K562 (cell line): ENCODE measurements at regions not wholly inside any gene's neighbourhood (a gene's known extent, or its start where the extent isn't known, plus 50 kb on each side); places are given as distances from the start of the nearest gene placed in this dataset.

Experiments
- ATAC-seq: fragments of 200-7000 bp; cut with Tn5 transposase; 3 replicates; pipeline ENCODE4 v1.9.1; 2020; ENCODE audit warnings: moderate library complexity
- BruUV-seq: library from RNA; stranded (reverse); fragments of 400-500 nt; replicated peaks from 2 replicates; lab custom pipeline; 2021; lab: Mats Ljungman, UMichigan
- CTCF ChIA-PET: fragments of 300-600 bp; formaldehyde crosslinking; extraction: SDS; loops from one replicate; lab custom pipeline; 2021; ENCODE audit warnings: low intra/inter-chr PET ratio; lab: Yijun Ruan, JAX
- POLR2A ChIA-PET: fragments of 300-600, 350-650 bp; sonication (Branson Sonifier 250); formaldehyde crosslinking; extraction: SDS; loops from one replicate; lab custom pipeline; 2021; ENCODE audit warnings: antibody characterized with exemption, inconsistent platforms; lab: Yijun Ruan, JAX
- DNase-seq, 4 experiments: peaks; one replicate each; pipeline versions ENCODE4 v3.0.0 to v3.0.0-alpha.2; 2011 to 2018; ENCODE audit warnings: low spot score in 3 of 4, mixed read lengths in 3 of 4; ENCODE audit errors: extremely low read depth in 1 of 4
- FAIRE-seq: peaks from 2 replicates; lab custom pipeline; 2011; peaks lifted over from hg19 to GRCh38; lab: Jason Lieb, UNC
- H2AFZ ChIP-seq: 2 replicates; pipeline ENCODE4 v1.6.0; 2011; ENCODE audit warnings: low read depth, low read length, control low read depth, inconsistent platforms
- H3K27ac ChIP-seq: fragments of 200-600 bp; 3 replicates; pipeline ENCODE4 v1.8.0; 2011; ENCODE audit warnings: low read depth, mild to moderate bottlenecking, control low read depth, inconsistent platforms, low read length, moderate library complexity, mixed read lengths; ENCODE audit errors: extremely low read depth
- H3K27me3 ChIP-seq, 2 experiments: fragments of 300-600 bp in 1 of 2; 2 replicates in 1 of 2; 3 replicates in 1 of 2; pipeline versions ENCODE4 v1.6.0 to v1.8.0; 2011; ENCODE audit warnings: inconsistent platforms in 2 of 2, low read length in 2 of 2, mild to moderate bottlenecking in 1 of 2, mixed read lengths in 1 of 2, moderate library complexity in 1 of 2; ENCODE audit not compliant: control insufficient read depth in 2 of 2, insufficient read depth in 2 of 2
- H3K36me3 ChIP-seq: fragments of 300-600 bp; 3 replicates; pipeline ENCODE4 v1.8.0; 2011; ENCODE audit warnings: mild to moderate bottlenecking, low read length, inconsistent platforms; ENCODE audit not compliant: control insufficient read depth, insufficient read depth
- H3K4me1 ChIP-seq, 2 experiments: fragments of 200-600 bp in 1 of 2; replicated peaks in 1 of 2; 2 replicates in 1 of 2; 3 replicates in 1 of 2; pipeline versions ENCODE4 v1.5.1 to v1.8.0; 2011; ENCODE audit warnings: inconsistent platforms in 2 of 2, low read length in 2 of 2, mild to moderate bottlenecking in 1 of 2, mixed read lengths in 1 of 2, moderate library complexity in 1 of 2; ENCODE audit not compliant: control insufficient read depth in 2 of 2, insufficient read depth in 2 of 2
- H3K4me2 ChIP-seq: 2 replicates; pipeline ENCODE4 v1.6.1; 2011; ENCODE audit warnings: low read length, control low read depth, inconsistent platforms, mixed read lengths; ENCODE audit not compliant: insufficient read depth
- H3K4me3 ChIP-seq: fragments of 200-600 bp; sonication (generic), shearing (Covaris generic); 2 replicates; pipeline ENCODE4 v1.5.1; 2016; ENCODE audit warnings: control low read depth, inconsistent platforms
- H3K79me2 ChIP-seq: fragments of 200-600 bp; 3 replicates; pipeline ENCODE4 v1.8.0; 2011; ENCODE audit warnings: low read length, inconsistent platforms; ENCODE audit not compliant: control insufficient read depth, insufficient read depth
- H3K9ac ChIP-seq, 2 experiments: 2 replicates each; pipeline versions ENCODE4 v1.6.0 to v1.6.1; 2011; ENCODE audit warnings: low read depth in 2 of 2, low read length in 2 of 2, control low read depth in 1 of 2, inconsistent platforms in 1 of 2, mild to moderate bottlenecking in 1 of 2, mixed read lengths in 1 of 2; ENCODE audit not compliant: insufficient read depth in 1 of 2
- H3K9me1 ChIP-seq: one replicate; pipeline ENCODE4 v1.6.0; 2011; ENCODE audit warnings: inconsistent platforms, mild to moderate bottlenecking, low read length, moderate library complexity; ENCODE audit not compliant: control insufficient read depth, insufficient read depth
- H3K9me3 ChIP-seq: replicated peaks from 2 replicates; pipeline ENCODE4 v1.5.1; 2011; ENCODE audit warnings: low read depth, low read length, inconsistent platforms; ENCODE audit not compliant: control insufficient read depth, insufficient read depth
- H4K20me1 ChIP-seq: replicated peaks from 2 replicates; pipeline ENCODE4 v1.6.1; 2011; ENCODE audit warnings: low read length, inconsistent platforms, mixed read lengths; ENCODE audit not compliant: control insufficient read depth, insufficient read depth
- CBFA2T2 ChIP-seq: fragments of 450-650 bp; conservative IDR thresholded peaks from 2 replicates; pipeline ENCODE4 v1.6.1; 2017; ENCODE audit warnings: mild to moderate bottlenecking
- CBX5 ChIP-seq: IDR thresholded peaks from 2 replicates; pipeline ENCODE4 v1.6.1; 2014; ENCODE audit warnings: low read depth, borderline replicate concordance
- CHCHD3 ChIP-seq: fragments of 250-450 bp; sonication (Bioruptor Pico); IDR thresholded peaks from 2 replicates; pipeline ENCODE4 v2.1.2; 2022; ENCODE audit warnings: mild to moderate bottlenecking
- MYBL2 ChIP-seq, 2 experiments: fragments of 450-650 bp in 1 of 2; sonication (generic) in 1 of 2; formaldehyde crosslinking in 1 of 2; IDR thresholded peaks; 2 replicates each; pipeline versions ENCODE4 v1.6.1 to v1.8.1; 2017 to 2022; ENCODE audit warnings: borderline replicate concordance in 1 of 2, inconsistent platforms in 1 of 2, low read depth in 1 of 2, mild to moderate bottlenecking in 1 of 2, missing genetic modification reagents in 1 of 2, moderate library complexity in 1 of 2
- NR2F6 ChIP-seq: fragments of 450-650 bp; formaldehyde crosslinking; IDR thresholded peaks from 2 replicates; pipeline ENCODE4 v1.4.0; 2020; ENCODE audit warnings: mild to moderate bottlenecking
- PHF20 ChIP-seq: fragments of 450-650 bp; IDR thresholded peaks from 2 replicates; pipeline ENCODE4 v1.6.1; 2018; ENCODE audit not compliant: partially characterized antibody
- SMAD2 ChIP-seq: fragments of 150-350 bp; IDR thresholded peaks from 2 replicates; pipeline ENCODE4 v1.6.1; 2014; ENCODE audit warnings: low read depth, mild to moderate bottlenecking, low read length
- SMARCB1 ChIP-seq: IDR thresholded peaks from 2 replicates; pipeline ENCODE4 v1.6.1; 2011; ENCODE audit warnings: improper control_type of control experiment, low read depth; ENCODE audit not compliant: insufficient read length
- TCFL5 ChIP-seq: fragments of 250-450 bp; sonication (Bioruptor Pico); conservative IDR thresholded peaks from 2 replicates; pipeline ENCODE4 v1.6.1; 2021; ENCODE audit warnings: mild to moderate bottlenecking, moderate library complexity, matching md5 sums
- YBX1 ChIP-seq: fragments of 450-650 bp; IDR thresholded peaks from 2 replicates; pipeline ENCODE4 v1.7.1; 2016; ENCODE audit warnings: mild to moderate bottlenecking
- ZNF253 ChIP-seq: fragments of 250-450 bp; sonication (Bioruptor Pico); conservative IDR thresholded peaks from 2 replicates; pipeline ENCODE4 v1.6.1; 2021; ENCODE audit warnings: mild to moderate bottlenecking
- WGBS: fragments of 100-300 bp; shearing (Covaris generic); methylation state at CpG from one replicate; pipeline ENCODE4 v1.1.6; 2016; ENCODE audit warnings: low coverage, mixed read lengths; ENCODE audit not compliant: insufficient coverage; ENCODE audit errors: missing lambda C conversion rate; 5-methylcytosine and 5-hydroxymethylcytosine counted together
- in situ Hi-C: fragments of 300-500 bp; cut with MboI; formaldehyde crosslinking; loops from 4 replicates; pipeline ENCODE4 v1.15.0; 2018; ENCODE audit warnings: inconsistent platforms, mixed read lengths
- intact Hi-C: fragments of 100-400 bp; cut with micrococcal nuclease; formaldehyde crosslinking; loops from 2 replicates; pipeline ENCODE4 v1.14.2; 2022
- TF ChIP-seq, protein P1 (sequence below): fragments of 250-450 bp; sonication (Bioruptor Pico); IDR thresholded peaks from 2 replicates; pipeline ENCODE4 v1.6.1; 2021; ENCODE audit warnings: mild to moderate bottlenecking

DNA sequence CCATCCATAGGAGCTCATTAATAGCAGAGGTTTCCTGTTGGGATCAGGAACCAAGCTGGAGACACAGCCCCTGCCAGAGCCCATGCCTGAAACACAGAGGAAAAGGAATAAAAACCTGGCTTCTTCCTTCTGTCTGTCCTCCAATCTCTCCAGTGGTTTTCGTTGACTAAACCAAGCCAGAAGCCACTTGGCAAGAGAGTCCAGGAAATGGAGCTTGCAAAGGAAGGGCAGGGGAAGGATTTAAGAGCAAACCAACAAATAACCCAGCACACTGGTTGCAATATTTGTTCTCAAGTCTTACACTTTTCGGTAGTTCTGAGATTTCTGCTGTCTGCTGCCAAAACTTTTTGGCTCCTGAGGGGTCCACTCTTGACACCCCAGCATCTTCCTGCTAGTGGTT lies 137.0 kb upstream of the BMP2 start:
- FAIRE-seq (no peak), ATAC-seq (no peak), DNase-seq (no peak)
- Histone ChIP-seq H3K9me3 (no peaks in the 10 kb centered on the region), H3K4me2 (no peak overlapping the region), H3K4me3 (no peak overlapping the region), H2AFZ (no peak overlapping the region), H3K79me2 (no peaks in the 10 kb centered on the region), H3K4me1 (no peaks in the 10 kb centered on the region), H3K36me3 (no peaks in the 10 kb centered on the region), H3K9ac (no peak overlapping the region), H4K20me1 (no peaks in the 10 kb centered on the region), H3K27ac (no peak overlapping the region), H3K27me3 (no peaks in the 10 kb centered on the region), H3K9me1 (no peaks in the 10 kb centered on the region)
- WGBS, result 0% methylated on average over 2 of the region's 2 CpGs
- no peak for TF ChIP-seq MYBL2 (IDR thresholded peaks at IDR 0.05; ENCODE audit: low read depth)
- TF ChIP-seq MYBL2 (CRISPR knock-in tag; IDR thresholded peaks at IDR 0.05; ENCODE audit: borderline replicate concordance), result no peak
- TF ChIP-seq YBX1, result no peak
- no peak for TF ChIP-seq CBX5
- no peak for TF ChIP-seq PHF20
- TF ChIP-seq SMARCB1, result no peak
- no peak for TF ChIP-seq TCFL5
- TF ChIP-seq ZNF253 (CRISPR knock-in tag), result no peak
- TF ChIP-seq NR2F6 (CRISPR knock-in tag), result no peak
- TF ChIP-seq, protein P1, sequence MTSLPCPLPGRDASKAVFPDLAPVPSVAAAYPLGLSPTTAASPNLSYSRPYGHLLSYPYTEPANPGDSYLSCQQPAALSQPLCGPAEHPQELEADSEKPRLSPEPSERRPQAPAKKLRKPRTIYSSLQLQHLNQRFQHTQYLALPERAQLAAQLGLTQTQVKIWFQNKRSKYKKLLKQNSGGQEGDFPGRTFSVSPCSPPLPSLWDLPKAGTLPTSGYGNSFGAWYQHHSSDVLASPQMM, result no peak
- TF ChIP-seq CHCHD3 (CRISPR knock-in tag), result no peak
- no peak for TF ChIP-seq SMAD2
- TF ChIP-seq CBFA2T2, result no peak
- intact Hi-C loops, result no loop called here
- in situ Hi-C loops, result no loop called here
- BruUV-seq, result no TSS peak
- CTCF ChIA-PET, result no interaction called here
- POLR2A ChIA-PET, result no interaction called here
